NCI-H510A treated with DMSO at 0.1 percent for 48 hours (cell line): ENCODE measurements at regions not wholly inside any gene's neighbourhood (a gene's known extent, or its start where the extent isn't known, plus 50 kb on each side); places are given as distances from the start of the nearest gene placed in this dataset.

ENCODE experiments used
- DNase-seq: peaks from one replicate; lab custom pipeline; 2025; lab: John Stamatoyannopoulos, UW

GRCh38 chr1:189859385-189859977, 618.2 kb downstream of the BRINP3 start:
- DNase-seq, result no peak

DNA sequence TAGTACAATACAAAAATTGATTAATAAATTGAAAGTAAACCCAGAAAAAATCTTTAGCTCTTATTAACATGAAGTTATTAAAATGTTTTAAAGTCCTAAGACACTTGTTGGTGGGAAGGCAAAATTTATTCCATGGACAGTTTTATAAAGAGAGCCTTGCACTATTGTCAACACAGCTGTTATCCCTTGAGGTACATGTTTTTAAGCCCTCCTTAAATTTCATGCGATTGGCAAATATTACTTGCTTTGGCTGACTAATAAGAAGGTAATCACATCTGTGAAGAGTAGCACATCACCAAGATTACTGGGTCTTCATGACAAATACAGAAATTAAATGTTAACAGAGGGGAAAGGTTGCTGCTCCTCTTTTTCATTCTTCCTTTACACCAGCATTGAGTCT, 611.1 kb downstream of the BRINP3 start:
- DNase-seq, result no peak

DNA sequence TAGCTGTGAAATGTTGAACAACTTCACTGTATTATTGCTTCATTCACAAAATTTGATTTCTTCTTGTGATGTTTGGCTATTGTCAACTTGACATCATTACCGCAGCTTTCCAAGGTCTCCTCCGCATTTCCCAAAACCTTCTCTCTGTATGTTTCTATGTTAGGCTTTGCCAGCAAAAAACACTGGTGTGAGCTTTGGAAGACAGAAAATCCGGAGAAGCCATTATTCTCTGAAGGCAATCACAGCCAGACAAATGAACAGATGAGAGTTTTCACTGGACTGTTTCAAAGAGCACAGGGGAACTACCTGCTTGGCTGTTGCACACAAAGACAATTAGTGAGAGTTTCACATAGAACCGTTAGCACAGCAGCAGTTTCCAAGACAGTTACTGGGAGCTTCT, 609.6 kb downstream of the BRINP3 start:
- DNase-seq, result no peak

DNA sequence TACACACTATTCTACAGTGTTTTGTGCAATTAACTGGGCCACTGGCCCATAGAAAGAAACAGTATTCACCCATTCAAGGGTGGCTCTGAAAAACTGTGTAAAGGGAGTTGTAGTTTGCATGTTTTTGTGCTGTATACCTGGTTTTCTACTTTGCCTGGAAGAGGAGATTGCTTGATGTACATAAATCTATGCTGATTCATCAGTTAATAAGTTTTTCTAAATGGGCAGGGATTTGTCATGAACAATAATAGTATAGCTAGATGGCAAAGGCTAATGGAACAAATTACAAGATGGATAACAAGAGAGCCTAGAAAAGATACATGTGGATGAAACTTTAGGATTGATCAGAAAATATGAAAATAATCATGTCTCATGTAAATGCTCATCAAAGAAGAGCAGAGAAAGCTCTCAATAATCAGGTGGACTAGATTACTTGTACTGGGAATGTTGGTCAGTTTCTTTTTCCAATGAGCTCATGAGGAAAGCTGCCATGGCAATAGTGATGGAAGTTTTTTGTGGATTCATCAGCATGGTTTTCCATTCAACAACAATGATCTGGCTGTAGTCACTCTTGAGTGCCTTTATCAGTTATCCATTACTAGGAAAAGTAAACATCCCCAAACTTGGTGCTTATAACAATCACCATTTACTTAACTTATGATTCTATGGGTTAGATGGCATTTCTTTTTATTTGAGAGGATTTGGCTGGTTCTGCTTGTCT, 602.8 kb downstream of the BRINP3 start:
- DNase-seq, result no peak

DNA sequence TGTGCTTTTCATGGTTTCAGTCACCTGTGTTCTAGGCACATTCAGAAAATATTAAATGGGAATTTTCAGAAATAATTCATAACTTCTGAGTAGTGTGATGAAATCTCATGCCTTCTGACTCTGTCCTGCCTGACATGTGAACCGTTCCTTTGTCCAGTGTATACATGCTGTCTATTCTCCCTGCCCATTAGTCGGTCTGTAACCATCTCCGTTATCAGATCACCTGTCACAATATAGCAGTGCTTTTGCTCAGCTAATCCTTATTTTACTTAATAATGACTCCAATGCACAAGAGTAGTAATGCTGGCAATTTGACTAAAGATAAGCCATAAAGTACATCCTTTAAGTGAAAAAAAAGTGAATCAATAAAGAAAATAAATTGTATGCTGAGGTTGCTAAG, 597.5 kb downstream of the BRINP3 start:
- no peak for DNase-seq

GRCh38 chr1:189899686-189900425, 577.8 kb downstream of the BRINP3 start:
- no peak for DNase-seq

DNA sequence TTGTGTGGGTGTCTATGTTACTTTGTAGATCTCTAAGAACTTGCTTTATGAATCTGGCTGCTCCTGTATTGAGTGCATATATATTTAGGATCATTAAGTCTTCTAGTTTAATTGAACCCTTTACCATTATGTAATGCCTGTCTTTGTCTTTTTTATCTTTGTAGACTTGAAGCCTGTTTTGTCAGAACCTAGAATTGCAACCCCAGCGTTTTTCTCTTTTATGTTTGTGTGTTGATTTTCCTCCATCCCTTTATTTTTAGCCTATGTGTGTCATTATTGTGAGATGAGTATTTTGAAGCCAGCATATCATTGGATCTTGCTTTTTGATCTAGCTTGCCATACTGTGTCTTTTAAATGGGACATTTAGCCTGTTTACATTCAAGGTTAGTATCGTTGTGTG, 573.2 kb downstream of the BRINP3 start:
- no peak for DNase-seq

DNA sequence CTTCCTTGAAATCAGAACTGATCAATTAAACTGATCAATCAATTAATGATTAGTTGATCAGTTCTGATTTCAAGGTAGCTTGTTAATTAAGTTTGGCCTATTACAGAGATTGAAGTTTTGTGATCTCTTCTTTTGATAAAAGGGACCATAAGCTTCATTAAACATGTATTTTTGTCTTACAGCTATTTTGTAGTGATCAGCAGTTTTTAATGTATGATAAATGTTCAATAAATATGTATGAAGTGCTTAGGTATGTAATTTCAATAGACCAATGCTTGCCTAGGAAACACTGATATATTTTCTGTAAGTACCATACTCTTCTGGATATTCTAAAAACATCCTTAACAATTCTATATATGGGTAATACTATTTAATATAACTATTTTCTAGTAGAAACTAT, 569.6 kb downstream of the BRINP3 start:
- DNase-seq, result no peak

- DNase-seq, result no peak
These were observed 556.1 kb downstream of the BRINP3 start for GRCh38 chr1:189921613-189922012.

DNA sequence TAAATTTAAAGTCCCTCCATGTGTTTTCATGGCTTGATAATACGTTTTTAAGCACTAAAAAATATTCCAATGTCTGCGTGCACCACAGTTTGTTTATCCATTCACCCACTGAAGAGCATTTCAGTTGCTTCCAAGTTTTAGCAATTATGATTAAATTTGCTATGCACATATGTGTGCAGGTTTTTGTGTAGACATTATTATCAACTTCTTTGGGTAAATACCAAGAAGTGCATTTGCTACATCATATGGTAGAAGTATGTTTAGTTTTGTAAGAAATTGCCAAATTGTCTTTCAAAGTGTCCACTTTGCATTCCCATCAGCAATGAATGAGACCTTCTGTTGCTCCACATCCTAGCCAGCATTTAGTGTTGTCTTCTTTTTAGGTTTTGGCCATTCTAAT, 550.0 kb downstream of the BRINP3 start:
- no peak for DNase-seq

- DNase-seq, result no peak
These were observed 548.1 kb downstream of the BRINP3 start for GRCh38 chr1:189929501-189930099.

- DNase-seq, result no peak
These were observed 540.8 kb downstream of the BRINP3 start for GRCh38 chr1:189936861-189937260.

GRCh38 chr1:189939967-189940366, 537.7 kb downstream of the BRINP3 start:
- DNase-seq, result no peak

DNA sequence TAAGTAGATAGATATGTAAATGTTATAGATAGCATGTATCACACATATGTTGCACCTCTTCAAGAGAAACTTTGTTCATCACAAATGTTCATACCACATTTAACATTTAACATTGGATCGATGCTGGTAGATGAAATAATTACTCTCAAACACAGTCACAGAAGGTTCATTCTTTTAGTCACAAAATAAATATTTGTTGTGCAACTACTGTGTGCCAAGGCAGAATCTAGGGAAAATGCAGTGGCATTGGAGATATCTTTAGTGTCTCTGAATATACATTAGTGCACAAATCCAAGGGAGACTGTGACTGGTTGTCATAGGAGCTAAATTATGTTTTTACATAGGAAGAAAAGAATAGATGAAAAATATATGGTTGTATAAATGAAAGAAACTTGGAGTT, 535.7 kb downstream of the BRINP3 start:
- DNase-seq, result no peak

GRCh38 chr1:189958756-189959155, 518.9 kb downstream of the BRINP3 start:
- DNase-seq, result no peak

DNA sequence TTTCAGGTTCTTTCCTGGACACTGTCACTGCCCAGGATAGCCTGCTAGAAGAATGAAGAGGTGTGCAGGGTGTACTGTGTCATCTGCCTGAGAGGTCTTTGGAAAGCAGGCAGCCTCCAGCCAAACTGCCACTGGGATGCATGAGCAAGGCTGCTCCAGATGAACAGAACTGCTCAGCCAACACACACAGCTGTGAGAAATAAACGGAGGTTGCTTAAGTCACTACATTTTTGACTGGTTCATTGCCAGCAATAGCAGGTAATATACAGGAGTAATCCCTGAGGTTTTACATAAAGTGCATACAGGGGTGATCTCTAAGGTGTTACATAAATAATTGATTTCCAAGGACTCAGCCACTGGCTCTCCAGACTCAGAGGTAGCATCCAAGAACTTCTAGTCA, 516.9 kb downstream of the BRINP3 start:
- DNase-seq, result no peak

GRCh38 chr1:189962181-189962580, 515.5 kb downstream of the BRINP3 start:
- DNase-seq, result no peak

GRCh38 chr1:189970331-189971230, 507.1 kb downstream of the BRINP3 start:
- no peak for DNase-seq

GRCh38 chr1:189971656-189972055, 506.0 kb downstream of the BRINP3 start:
- DNase-seq, result no peak

GRCh38 chr1:189977184-189977583, 500.5 kb downstream of the BRINP3 start:
- DNase-seq, result no peak

DNA sequence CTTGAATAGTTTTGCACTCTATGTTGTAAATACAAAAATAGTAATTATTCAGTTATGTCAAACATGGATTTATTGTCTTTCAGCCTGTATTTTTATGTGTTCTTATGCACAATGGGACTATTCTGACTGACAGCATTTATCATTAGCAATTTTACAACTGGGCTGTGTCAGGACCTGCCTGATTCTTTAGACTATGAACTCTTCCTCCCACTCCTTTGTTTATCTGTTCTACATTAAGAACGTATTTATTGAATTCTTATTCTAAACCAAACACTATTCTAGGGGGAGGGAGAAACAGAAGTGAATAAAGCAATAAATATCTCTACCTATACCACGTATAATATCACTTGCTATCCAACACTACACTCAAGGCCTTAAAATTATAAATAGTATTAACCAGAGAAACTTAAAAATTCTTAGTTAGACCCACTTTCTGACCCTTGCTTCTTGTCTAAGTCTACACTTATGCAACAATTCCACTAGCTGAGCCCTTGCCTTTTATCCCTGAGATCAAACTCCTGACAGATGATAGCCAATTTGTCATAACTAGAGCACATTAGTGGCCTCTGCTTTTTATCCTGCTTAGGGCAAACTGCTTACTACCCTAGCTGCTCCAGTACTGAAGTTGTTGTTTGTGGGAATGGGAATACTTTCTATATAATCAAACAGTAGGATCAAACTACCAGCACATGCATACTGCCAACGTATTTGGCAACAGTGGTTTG, 494.3 kb downstream of the BRINP3 start:
- no peak for DNase-seq
